Non-pigmented ciliary epithelial cell (primary cell): ENCODE measurements at regions not wholly inside any gene's neighbourhood (a gene's known extent, or its start where the extent isn't known, plus 50 kb on each side); places are given as distances from the start of the nearest gene placed in this dataset.
"Not testable (repeated sequence)": the region's sequence is repeated elsewhere in the genome, so short reads cannot be mapped to it uniquely, and the experiment has no call there.

Source experiments
- DNase-seq: peaks from one replicate; pipeline ENCODE4 v3.0.0-alpha.2; 2010; ENCODE audit warnings: low read depth

GRCh38 chr1:96544051-96544830 lies 177.3 kb upstream of the PTBP2 start:
- no peak for DNase-seq

- no peak for DNase-seq
Measured at GRCh38 chr1:96544831-96545221, 176.8 kb upstream of the PTBP2 start.

- no peak for DNase-seq
Measured at GRCh38 chr1:96545935-96546656, 175.5 kb upstream of the PTBP2 start.

GRCh38 chr1:96550061-96550460 lies 171.5 kb upstream of the PTBP2 start:
- no peak for DNase-seq

- DNase-seq = no peak
Measured at GRCh38 chr1:96552451-96552850, 169.1 kb upstream of the PTBP2 start.

- no peak for DNase-seq
Measured at GRCh38 chr1:96553811-96554210, 167.8 kb upstream of the PTBP2 start.

GRCh38 chr1:96554364-96554763 lies 167.2 kb upstream of the PTBP2 start:
- DNase-seq = no peak

- no peak for DNase-seq
Measured at GRCh38 chr1:96557336-96557735, 164.2 kb upstream of the PTBP2 start.

- DNase-seq = no peak
Measured at GRCh38 chr1:96558635-96559034, 162.9 kb upstream of the PTBP2 start.

GRCh38 chr1:96559181-96559580 lies 162.4 kb upstream of the PTBP2 start:
- DNase-seq = no peak

- peak; percentile 99 for DNase-seq
Measured at GRCh38 chr1:96559707-96560596, 161.6 kb upstream of the PTBP2 start.

- no peak for DNase-seq
Measured at GRCh38 chr1:96562094-96562493, 159.5 kb upstream of the PTBP2 start.

- not testable (repeated sequence) for DNase-seq
Measured at GRCh38 chr1:96564401-96564800, 157.2 kb upstream of the PTBP2 start.

- DNase-seq = no peak
Measured at GRCh38 chr1:96565546-96565945, 156.0 kb upstream of the PTBP2 start.

GRCh38 chr1:96568639-96569038 lies 152.9 kb upstream of the PTBP2 start:
- DNase-seq = no peak

GRCh38 chr1:96569288-96569687 lies 152.3 kb upstream of the PTBP2 start:
- no peak for DNase-seq

GRCh38 chr1:96579636-96580035 lies 141.9 kb upstream of the PTBP2 start:
- no peak for DNase-seq

GRCh38 chr1:96580920-96581319 lies 140.7 kb upstream of the PTBP2 start:
- no peak for DNase-seq

- DNase-seq = no peak
Measured at GRCh38 chr1:96581772-96582171, 139.8 kb upstream of the PTBP2 start.

GRCh38 chr1:96583903-96584302 lies 137.7 kb upstream of the PTBP2 start:
- DNase-seq = no peak

- no peak for DNase-seq
Measured at GRCh38 chr1:96587222-96587621, 134.4 kb upstream of the PTBP2 start.

GRCh38 chr1:96588416-96588995 lies 133.1 kb upstream of the PTBP2 start:
- no peak for DNase-seq
